ENCODE measurements at regions not wholly inside any gene's neighbourhood (a gene's known extent, or its start where the extent isn't known, plus 50 kb on each side); places are given as distances from the start of the nearest gene placed in this dataset.
"Not testable (repeated sequence)": the region's sequence is repeated elsewhere in the genome, so short reads cannot be mapped to it uniquely, and the experiment has no call there.

DNA sequence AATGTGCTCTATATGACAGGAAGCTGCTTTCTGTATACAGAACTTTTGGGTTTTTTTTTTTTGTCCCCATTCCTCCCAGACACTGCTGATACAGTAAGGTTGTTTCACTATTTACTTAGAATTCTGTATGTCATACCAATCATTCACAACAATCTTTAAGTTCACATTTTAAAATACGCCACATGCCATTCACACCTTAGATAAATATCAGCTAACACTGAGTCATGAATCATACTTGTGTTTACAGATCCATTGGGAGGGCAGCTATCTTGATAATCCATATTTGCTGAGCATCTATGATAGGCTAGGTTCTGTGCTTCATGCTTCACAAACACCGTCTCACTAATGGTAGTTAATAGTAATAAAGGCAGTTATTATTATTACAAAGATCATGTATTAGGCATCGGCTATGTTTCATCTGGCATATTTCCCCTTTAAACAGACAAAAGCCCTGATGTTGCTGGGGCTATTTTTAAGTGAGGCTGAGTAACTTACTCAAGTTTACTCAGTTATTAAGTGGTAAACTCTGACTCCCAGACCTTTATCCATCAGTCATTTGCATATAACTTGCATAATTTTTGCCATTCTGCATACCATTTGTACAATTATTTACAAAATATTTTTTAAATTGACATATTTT lies 152.2 kb upstream of the HMHB1 start:
- DNase-seq, result no peak

GRCh38 chr5:143658956-143659355 lies 153.0 kb upstream of the HMHB1 start:
- no peak for DNase-seq

- DNase-seq, result peak; percentile 91
These were observed 154.2 kb upstream of the HMHB1 start for GRCh38 chr5:143657647-143658285.

- no peak for DNase-seq
These were observed 158.1 kb upstream of the HMHB1 start for GRCh38 chr5:143653766-143654282.

GRCh38 chr5:143653256-143653655 lies 158.7 kb upstream of the HMHB1 start:
- no peak for DNase-seq

DNA sequence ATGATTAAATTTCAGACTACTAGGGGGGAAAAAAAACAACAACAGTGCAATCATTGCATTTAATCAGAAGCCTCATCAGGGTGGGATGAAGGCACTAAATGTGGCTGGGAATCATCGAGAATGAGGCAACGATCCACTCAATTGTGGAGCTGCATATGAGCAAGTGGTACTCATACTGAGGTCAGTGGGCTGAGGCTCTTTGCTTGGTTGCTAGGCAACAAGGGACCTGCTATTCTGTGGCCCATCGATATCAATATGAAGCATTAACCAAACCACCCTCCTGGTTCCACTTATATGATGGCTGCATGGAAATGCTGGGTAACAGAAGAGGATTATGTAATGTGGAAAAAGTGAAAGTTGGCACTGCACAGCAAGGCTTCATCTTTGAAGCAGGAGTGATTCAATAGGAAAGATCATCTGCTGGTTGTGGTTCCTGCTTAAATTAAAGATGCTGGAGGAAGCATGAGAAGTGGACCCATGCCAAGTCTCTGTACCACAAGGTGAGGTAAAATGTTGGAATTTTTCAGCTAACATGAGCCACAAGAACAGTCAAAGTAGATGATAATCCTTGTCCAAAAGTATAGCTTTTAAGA lies 159.8 kb upstream of the HMHB1 start:
- DNase-seq, result peak; percentile 9

DNA sequence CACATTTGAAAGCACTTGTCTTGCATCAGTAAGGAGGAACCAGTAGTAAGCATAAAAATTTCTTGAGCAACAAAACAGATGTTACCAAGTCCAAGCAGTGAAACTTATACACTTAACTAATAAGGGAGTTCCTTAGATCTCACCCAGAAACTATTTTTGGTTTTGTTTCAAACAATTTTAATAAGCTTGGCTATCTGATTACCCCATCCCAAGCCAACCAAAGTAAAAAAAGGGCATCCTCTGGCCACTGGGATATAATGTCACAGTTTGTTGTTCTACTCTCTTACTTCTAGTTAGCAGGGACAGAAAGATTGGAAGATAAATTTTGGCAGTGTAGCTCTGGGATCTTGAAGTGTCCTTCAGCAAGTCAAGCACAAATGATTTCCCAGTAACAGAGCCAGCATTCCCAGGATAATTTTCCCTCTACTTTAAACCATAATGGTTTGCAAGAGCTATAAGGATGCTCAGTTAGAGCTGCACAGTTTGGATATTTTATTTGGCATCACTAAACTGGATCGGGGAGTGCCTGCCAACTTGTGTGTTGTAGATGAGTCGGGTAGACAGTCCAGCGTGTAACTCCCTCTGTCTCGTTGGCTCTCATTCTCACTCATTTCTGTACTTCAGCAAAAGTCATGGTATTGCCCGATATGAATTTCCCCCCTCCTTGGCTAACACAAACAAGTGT lies 161.9 kb upstream of the HMHB1 start:
- no peak for DNase-seq

DNA sequence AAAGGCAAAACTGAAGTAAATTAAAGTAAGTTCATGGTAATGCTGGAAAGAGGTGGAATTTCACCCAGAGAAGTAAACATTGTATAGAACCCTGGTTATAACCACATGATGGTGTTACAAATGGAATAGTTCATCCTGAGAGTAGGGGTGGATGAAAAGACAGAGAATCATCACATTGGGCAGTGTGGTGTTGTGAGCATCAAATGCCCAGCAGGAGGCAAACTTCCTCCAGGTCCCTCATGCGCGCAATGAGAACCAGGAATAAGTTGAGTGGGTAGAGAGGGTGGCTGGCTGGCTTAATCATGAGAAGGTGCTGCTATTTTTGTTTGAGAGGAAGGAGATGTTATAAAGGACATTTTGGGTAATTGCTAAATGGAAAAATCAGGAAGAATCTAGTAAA lies 163.3 kb upstream of the HMHB1 start:
- DNase-seq, result no peak

DNA sequence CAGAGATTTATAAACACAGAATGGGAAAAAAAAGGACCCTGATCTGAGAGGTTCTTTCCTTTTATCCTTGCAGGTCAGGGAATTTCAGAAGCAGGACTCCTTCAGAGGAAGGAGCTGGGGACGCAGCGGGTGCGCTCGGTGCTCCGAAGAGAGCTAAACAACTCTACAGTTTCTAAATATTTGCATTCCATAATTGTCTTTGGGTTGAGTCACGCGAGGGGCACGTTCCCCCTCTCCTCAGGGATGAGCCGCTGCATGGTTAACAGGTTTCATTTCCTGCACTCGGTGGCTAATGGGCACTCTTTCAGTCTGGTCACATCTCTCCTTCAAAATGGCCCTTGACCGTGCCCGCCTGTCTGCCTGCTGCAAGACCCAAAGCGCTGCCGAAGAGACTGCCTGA lies 165.0 kb upstream of the HMHB1 start:
- DNase-seq, result no peak

DNA sequence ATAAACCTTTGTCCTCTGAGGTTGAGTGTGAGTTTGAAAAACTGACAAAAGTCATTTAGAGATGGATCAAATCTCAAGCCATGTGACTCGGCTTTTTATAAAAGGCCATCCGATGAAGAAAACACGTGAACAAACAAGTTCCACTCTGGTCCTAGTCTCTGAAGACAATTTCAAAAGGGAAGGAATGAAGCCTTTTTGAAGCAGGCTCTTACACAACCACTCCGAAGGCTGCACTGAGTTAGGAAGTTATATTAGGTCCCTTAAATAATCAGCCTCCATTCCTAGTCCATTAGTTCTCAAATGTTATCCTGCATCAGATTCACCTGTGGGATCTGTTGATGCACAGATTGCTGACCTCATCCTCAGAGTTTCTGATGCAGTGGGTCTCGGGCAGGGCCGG lies 166.6 kb upstream of the HMHB1 start:
- DNase-seq, result no peak

DNA sequence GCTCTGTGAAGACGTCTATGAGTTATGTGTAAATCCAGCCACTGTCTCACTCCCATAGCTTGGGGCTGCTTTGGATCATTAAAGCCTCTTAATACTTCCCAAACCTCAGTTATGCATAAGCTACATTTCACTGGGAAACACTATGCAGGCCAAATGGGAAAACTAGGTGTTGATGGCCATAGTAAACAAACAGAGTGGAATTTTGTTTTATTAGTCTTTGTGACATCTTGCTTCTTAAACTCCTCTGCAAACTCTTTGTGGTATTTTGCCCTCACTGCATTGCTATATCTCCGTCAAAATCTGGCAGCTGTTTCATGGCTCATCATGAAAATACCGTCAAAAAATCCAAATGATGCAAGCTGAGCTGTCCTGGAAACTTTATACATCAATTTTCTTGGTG lies 167.2 kb upstream of the HMHB1 start:
- DNase-seq, result no peak

GRCh38 chr5:143642791-143643190 lies 169.2 kb upstream of the HMHB1 start:
- DNase-seq, result no peak

GRCh38 chr5:143641549-143642355 lies 170.2 kb upstream of the HMHB1 start:
- no peak for DNase-seq

DNA sequence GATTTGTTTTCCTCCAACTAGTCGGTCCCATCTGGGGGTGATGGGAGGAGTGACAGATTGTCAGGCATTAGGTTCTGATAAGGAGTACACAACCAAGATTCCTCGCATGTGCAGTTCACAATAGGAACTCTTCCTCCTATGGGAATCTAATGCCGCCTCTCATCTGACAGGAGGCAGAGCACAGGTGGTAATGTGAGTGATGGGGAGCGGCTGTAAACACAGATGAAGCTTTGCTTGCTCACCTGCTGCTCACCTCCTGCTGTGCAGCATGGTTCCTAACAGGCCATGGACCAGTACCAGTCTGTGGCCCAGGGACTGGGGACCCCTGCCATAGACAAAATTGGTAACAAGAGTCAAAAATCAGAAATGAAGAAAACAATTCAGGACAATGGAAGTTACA lies 173.3 kb upstream of the HMHB1 start:
- DNase-seq, result no peak

- no peak for DNase-seq
These were observed 174.9 kb upstream of the HMHB1 start for GRCh38 chr5:143636931-143637528.

GRCh38 chr5:143635888-143636287 lies 176.1 kb upstream of the HMHB1 start:
- DNase-seq, result no peak

GRCh38 chr5:143635146-143635752 lies 176.7 kb upstream of the HMHB1 start:
- DNase-seq, result no peak

DNA sequence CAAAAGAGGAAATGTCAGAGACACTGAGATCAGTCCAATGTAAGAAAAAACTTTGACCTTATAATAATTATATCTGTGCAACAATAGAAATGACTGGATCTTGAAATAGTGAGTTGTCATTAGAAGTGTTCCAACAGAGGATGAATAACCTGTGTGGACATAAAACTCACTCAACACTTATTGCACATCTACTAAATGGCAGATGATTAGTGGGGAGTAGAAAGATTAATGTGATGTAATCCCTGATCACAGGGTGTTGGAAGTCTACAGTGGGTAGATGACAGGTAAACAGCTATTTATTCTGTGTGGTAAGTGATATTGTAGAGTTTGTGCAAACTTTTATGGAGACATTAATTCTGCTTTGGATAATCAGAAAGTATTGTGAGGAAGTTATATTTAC lies 177.3 kb upstream of the HMHB1 start:
- no peak for DNase-seq

DNA sequence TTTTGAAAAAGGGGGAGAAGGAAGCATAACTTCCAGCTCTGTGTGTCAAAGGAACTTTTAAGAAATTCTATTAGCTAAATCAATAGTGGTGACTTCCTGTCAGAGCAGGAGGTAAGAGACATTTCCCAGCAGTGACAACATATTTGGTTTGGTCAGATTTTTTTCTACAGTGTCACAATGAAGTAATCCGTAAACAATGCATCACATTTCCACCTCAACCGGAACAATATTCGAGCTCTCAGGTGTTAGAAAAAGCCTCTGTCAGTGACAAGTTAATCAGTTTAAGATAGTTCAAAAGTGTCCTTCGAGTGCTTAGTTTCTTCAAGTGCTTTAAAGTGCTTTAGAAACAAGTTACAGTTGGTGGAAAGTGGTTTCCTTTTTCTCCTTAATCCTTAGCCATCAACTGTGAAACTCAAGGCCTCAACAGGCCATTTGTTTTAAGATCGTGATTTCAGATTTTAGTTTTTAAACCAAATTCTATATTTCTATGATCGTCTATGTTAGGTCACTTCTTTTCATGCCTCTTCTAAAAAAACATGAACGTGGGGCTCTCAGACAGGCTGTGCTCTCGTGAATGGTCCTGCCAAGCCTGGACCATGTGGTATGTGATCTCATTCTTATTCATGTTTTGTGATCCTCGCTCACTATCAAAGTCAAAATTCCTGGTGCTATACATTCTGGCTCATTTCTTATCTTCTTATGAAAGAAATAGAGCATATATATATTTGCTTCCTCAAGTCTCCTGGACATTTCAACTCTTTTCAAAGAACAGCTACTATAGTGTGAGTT lies 181.9 kb upstream of the HMHB1 start:
- DNase-seq, result no peak

DNA sequence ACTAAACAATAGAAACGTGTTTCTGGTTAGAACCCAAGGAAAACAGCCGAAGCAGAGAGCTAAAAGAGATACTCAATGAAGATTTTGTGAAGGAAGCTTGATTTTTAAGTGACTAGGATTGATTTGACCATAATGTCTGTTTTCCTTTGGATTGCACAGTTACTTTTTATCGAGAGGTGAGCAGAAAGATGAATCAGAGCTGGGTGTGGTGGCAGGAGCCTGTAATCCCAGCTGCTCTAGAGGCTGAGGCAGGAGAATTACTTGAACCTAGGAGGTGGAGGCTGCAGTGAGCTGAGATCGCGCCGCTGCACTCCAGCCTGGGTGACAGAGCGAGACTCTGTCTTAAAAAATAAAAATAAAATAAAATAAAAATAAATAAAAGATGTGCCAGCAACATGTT lies 186.9 kb upstream of the HMHB1 start:
- DNase-seq, result not testable (repeated sequence)

- no peak for DNase-seq
These were observed 187.5 kb upstream of the HMHB1 start for GRCh38 chr5:143624465-143624864.
